GM23248 (cell line): ENCODE measurements at regions not wholly inside any gene's neighbourhood (a gene's known extent, or its start where the extent isn't known, plus 50 kb on each side); places are given as distances from the start of the nearest gene placed in this dataset.

Experiments
- DNase-seq: peaks from one replicate; pipeline ENCODE4 v3.0.0-alpha.2; 2015
- H2AFZ ChIP-seq: fragments of 200-600 bp; sonication (generic); 2 replicates; pipeline ENCODE4 v1.6.1; 2016; ENCODE audit warnings: antibody characterized with exemption
- H3F3A ChIP-seq: fragments of 200-600 bp; sonication (generic); 2 replicates; pipeline ENCODE4 v1.6.1; 2016; ENCODE audit warnings: mild to moderate bottlenecking, antibody characterized with exemption, mixed run types; ENCODE audit not compliant: insufficient read depth
- H3K27ac ChIP-seq: fragments of 200-600 bp; sonication (generic); 2 replicates; pipeline ENCODE4 v1.5.1; 2016; ENCODE audit warnings: mild to moderate bottlenecking
- H3K27me3 ChIP-seq: fragments of 200-600 bp; sonication (generic); replicated peaks from 2 replicates; pipeline ENCODE4 v1.6.1; 2016; ENCODE audit warnings: mild to moderate bottlenecking; ENCODE audit not compliant: insufficient read depth
- H3K36me3 ChIP-seq: fragments of 200-600 bp; sonication (generic); 2 replicates; pipeline ENCODE4 v1.6.1; 2016; ENCODE audit warnings: low read depth, mild to moderate bottlenecking
- H3K4me1 ChIP-seq: fragments of 200-600 bp; sonication (generic); 2 replicates; pipeline ENCODE4 v1.6.1; 2016; ENCODE audit warnings: mild to moderate bottlenecking; ENCODE audit not compliant: insufficient read depth
- H3K4me2 ChIP-seq: fragments of 200-600 bp; sonication (generic); one replicate; pipeline ENCODE4 v1.6.1; 2016; ENCODE audit warnings: mild to moderate bottlenecking; ENCODE audit not compliant: unreplicated experiment
- H3K4me3 ChIP-seq: fragments of 200-600 bp; sonication (generic); 2 replicates; pipeline ENCODE4 v1.5.1; 2016; ENCODE audit warnings: mild to moderate bottlenecking
- H3K79me2 ChIP-seq: fragments of 200-600 bp; sonication (generic); 2 replicates; pipeline ENCODE4 v1.6.1; 2016; ENCODE audit warnings: mild to moderate bottlenecking; ENCODE audit not compliant: insufficient read depth
- H3K9ac ChIP-seq: fragments of 200-600 bp; sonication (generic); 2 replicates; pipeline ENCODE4 v1.6.1; 2016; ENCODE audit warnings: mild to moderate bottlenecking
- H3K9me2 ChIP-seq: fragments of 200-600 bp; sonication (generic); 2 replicates; pipeline ENCODE4 v1.6.1; 2016; ENCODE audit warnings: mixed run types, mild to moderate bottlenecking, moderate library complexity; ENCODE audit not compliant: insufficient read depth
- H3K9me3 ChIP-seq: fragments of 200-600 bp; sonication (generic); one replicate; pipeline ENCODE4 v1.6.1; 2017; ENCODE audit warnings: low read depth
- H4K20me1 ChIP-seq: fragments of 200-600 bp; sonication (generic); 2 replicates; pipeline ENCODE4 v1.6.0; 2016; ENCODE audit not compliant: insufficient read depth
- EZH2 ChIP-seq: fragments of 200-600 bp; sonication (generic); IDR thresholded peaks from 2 replicates; pipeline ENCODE4 v1.6.1; 2018; ENCODE audit warnings: antibody characterized with exemption, mild to moderate bottlenecking; ENCODE audit not compliant: insufficient read depth, poor library complexity, severe bottlenecking
- EZH2phosphoT487 ChIP-seq: fragments of 200-600 bp; sonication (generic); IDR thresholded peaks from 2 replicates; pipeline ENCODE4 v1.6.1; 2018; ENCODE audit warnings: antibody characterized with exemption, moderate library complexity, mild to moderate bottlenecking, low read depth; ENCODE audit not compliant: insufficient read depth
- WGBS, 2 experiments: methylation state at CpG; one replicate each; pipeline ENCODE4 v1.1.6; 2015 to 2017; ENCODE audit warnings: low lambda C conversion rate in 2 of 2, low coverage in 1 of 2; ENCODE audit errors: missing lambda C conversion rate in 2 of 2; 5-methylcytosine and 5-hydroxymethylcytosine counted together
- in situ Hi-C: fragments of 300-500 bp; cut with MboI; formaldehyde crosslinking; loops from 2 replicates; pipeline ENCODE4 v1.15.0; 2020

- Histone ChIP-seq H2AFZ (no peak overlapping the region), H3K9ac (no peak overlapping the region), H4K20me1 (no peaks in the 10 kb centered on the region), H3K9me2 (no peaks in the 10 kb centered on the region), H3K4me2 (no peak overlapping the region), H3K36me3 (no peaks in the 10 kb centered on the region), H3K27me3 (no peaks in the 10 kb centered on the region), H3K27ac (no peak overlapping the region), H3K4me3 (no peak overlapping the region), H3K79me2 (no peaks in the 10 kb centered on the region), H3F3A (no peaks in the 10 kb centered on the region), H3K4me1 (no peaks in the 10 kb centered on the region), H3K9me3 (no peaks in the 10 kb centered on the region)
- in situ Hi-C loops = no loop called here
- 31 to 32% methylated on average over 5 of the region's 5 CpGs for WGBS, 2 experiments
- TF ChIP-seq EZH2phosphoT487 (no peak), EZH2 (no peak)
- no peak for DNase-seq
Measured at GRCh38 chr18:73660931-73661856, 486.4 kb downstream of the FBXO15 start.

- Histone ChIP-seq H3K27me3 (no peaks in the 10 kb centered on the region), H4K20me1 (no peaks in the 10 kb centered on the region), H3K27ac (no peak overlapping the region), H3K79me2 (no peaks in the 10 kb centered on the region), H3F3A (no peaks in the 10 kb centered on the region), H2AFZ (no peak overlapping the region), H3K4me1 (no peaks in the 10 kb centered on the region), H3K9me2 (no peaks in the 10 kb centered on the region), H3K4me3 (no peak overlapping the region), H3K9me3 (no peaks in the 10 kb centered on the region), H3K9ac (no peak overlapping the region), H3K4me2 (no peak overlapping the region), H3K36me3 (no peaks in the 10 kb centered on the region)
- DNase-seq = no peak
- in situ Hi-C loops = no loop called here
- TF ChIP-seq EZH2 = no peak
- TF ChIP-seq EZH2phosphoT487 = no peak
Measured at GRCh38 chr18:73656691-73657090, 490.9 kb downstream of the FBXO15 start.

DNA sequence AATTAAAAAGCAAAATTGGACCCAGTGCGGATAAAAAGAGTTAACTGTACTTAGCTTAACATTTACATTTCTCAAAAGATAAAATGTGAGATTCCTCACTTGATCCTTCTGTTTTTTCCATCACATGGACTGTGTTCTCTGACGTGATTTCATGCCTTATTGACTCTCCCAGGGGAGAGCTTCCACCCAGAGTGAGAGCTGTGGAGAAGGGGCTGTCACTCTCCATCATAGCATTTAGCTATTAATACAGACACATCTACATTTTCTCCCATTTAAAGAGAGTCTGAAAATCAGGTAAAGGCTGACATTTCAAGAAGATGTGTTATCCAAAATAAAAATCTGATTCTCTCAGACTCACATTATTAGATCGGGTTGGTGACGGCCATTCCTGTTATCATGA is 493.8 kb downstream of the FBXO15 start:
- Histone ChIP-seq H3K4me2 (no peak overlapping the region), H3K36me3 (no peaks in the 10 kb centered on the region), H3K9me2 (no peaks in the 10 kb centered on the region), H2AFZ (no peak overlapping the region), H3F3A (no peaks in the 10 kb centered on the region), H3K79me2 (no peaks in the 10 kb centered on the region), H4K20me1 (no peaks in the 10 kb centered on the region), H3K27me3 (no peaks in the 10 kb centered on the region), H3K4me1 (no peaks in the 10 kb centered on the region), H3K27ac (no peak overlapping the region), H3K9ac (no peak overlapping the region), H3K9me3 (no peaks in the 10 kb centered on the region), H3K4me3 (no peak overlapping the region)
- 57 to 63% methylated on average over 4 of the region's 4 CpGs for WGBS, 2 experiments
- TF ChIP-seq EZH2 (no peak), EZH2phosphoT487 (no peak)
- DNase-seq = no peak
- in situ Hi-C loops = no loop called here

- H3K79me2 ChIP-seq = no peaks in the 10 kb centered on the region
- H2AFZ ChIP-seq = no peak overlapping the region
- no peak overlapping the region for H3K4me3 ChIP-seq
- WGBS, 2 experiments = 62 to 67% methylated on average over 3 of the region's 3 CpGs
- in situ Hi-C loops = no loop called here
- no peak overlapping the region for H3K4me2 ChIP-seq
- H3K9me2 ChIP-seq = no peaks in the 10 kb centered on the region
- no peaks in the 10 kb centered on the region for H3K27me3 ChIP-seq
- no peaks in the 10 kb centered on the region for H3K4me1 ChIP-seq
- no peak overlapping the region for H3K27ac ChIP-seq
- H3F3A ChIP-seq = no peaks in the 10 kb centered on the region
- no peaks in the 10 kb centered on the region for H3K36me3 ChIP-seq
- no peaks in the 10 kb centered on the region for H4K20me1 ChIP-seq
- TF ChIP-seq EZH2 = no peak
- no peak for TF ChIP-seq EZH2phosphoT487
- H3K9me3 ChIP-seq = no peaks in the 10 kb centered on the region
- no peak for DNase-seq
- H3K9ac ChIP-seq = no peak overlapping the region
Measured at GRCh38 chr18:73653251-73653650, 494.4 kb downstream of the FBXO15 start.
